ENCODE measurements at regions not wholly inside any gene's neighbourhood (a gene's known extent, or its start where the extent isn't known, plus 50 kb on each side); places are given as distances from the start of the nearest gene placed in this dataset.

GRCh38 chrX:102863735-102864134, 73.3 kb upstream of the RAB40AL start:
- Mint-ChIP-seq H3K4me1 (peaks cover under 1% of the 10 kb centered on the region; the same call in 1 of the 3 replicates), H3K4me3 (no peak overlapping the region), H3K9me3 (no peaks in the 10 kb centered on the region; the same call in 2 of the 3 replicates), H3K27ac (no peak overlapping the region), H3K27me3 (ENCODE audit: insufficient read depth, low read depth, poor library complexity) (no peaks in the 10 kb centered on the region), H3K36me3 (ENCODE audit: low read depth) (peaks cover 23% of the 10 kb centered on the region)
- Histone ChIP-seq H3K36me3 (ENCODE audit: insufficient read depth) (no peaks in the 10 kb centered on the region), H3K4me2 (no peak overlapping the region), H3F3A (replicated peaks; ENCODE audit: low read depth) (no peaks in the 10 kb centered on the region), H4K20me1 (replicated peaks; ENCODE audit: insufficient read depth) (no peaks in the 10 kb centered on the region), H3K4me1 (ENCODE audit: insufficient read depth) (no peaks in the 10 kb centered on the region), H2AFZ (no peak overlapping the region), H3K27ac (ENCODE audit: low read depth) (no peak overlapping the region), H3K79me2 (replicated peaks; ENCODE audit: insufficient read depth) (no peaks in the 10 kb centered on the region), H3K9me2 (ENCODE audit: insufficient read depth) (no peaks in the 10 kb centered on the region), H3K4me3 (no peak overlapping the region), H3K27me3 (ENCODE audit: insufficient read depth) (no peaks in the 10 kb centered on the region)
- TF ChIP-seq STAT1 (IDR thresholded peaks at IDR 0.05; ENCODE audit: unreplicated experiment), result no peak
- peak; percentile 70 to 78 for TF ChIP-seq CTCF (conservative IDR thresholded peaks at IDR 0.05; ENCODE audit: low read depth in 2 of 2)
- ATAC-seq (peak; percentile 45; the same call in 1 of the 3 replicates), DNase-seq (ENCODE audit: low spot score) (peak; percentile 70)

- no peak for ATAC-seq
- H3K27me3 Mint-ChIP-seq (ENCODE audit: insufficient read depth, low read depth, poor library complexity), result no peaks in the 10 kb centered on the region
These were observed 70.0 kb upstream of the RAB40AL start for GRCh38 chrX:102866981-102867656.

GRCh38 chrX:102883491-102883890, 53.6 kb upstream of the RAB40AL start:
- Histone ChIP-seq H3K36me3 (ENCODE audit: insufficient read depth) (no peaks in the 10 kb centered on the region), H3K4me3 (no peak overlapping the region), H4K20me1 (replicated peaks; ENCODE audit: insufficient read depth) (no peaks in the 10 kb centered on the region), H3K4me2 (no peak overlapping the region), H2AFZ (no peak overlapping the region), H3K27me3 (ENCODE audit: insufficient read depth) (no peaks in the 10 kb centered on the region), H3K4me1 (ENCODE audit: insufficient read depth) (no peaks in the 10 kb centered on the region), H3K79me2 (replicated peaks; ENCODE audit: insufficient read depth) (no peaks in the 10 kb centered on the region), H3F3A (replicated peaks; ENCODE audit: low read depth) (no peaks in the 10 kb centered on the region), H3K27ac (ENCODE audit: low read depth) (no peak overlapping the region), H3K9me2 (ENCODE audit: insufficient read depth) (no peaks in the 10 kb centered on the region)
- Mint-ChIP-seq H3K36me3 (ENCODE audit: low read depth) (peaks cover 8% of the 10 kb centered on the region), H3K27me3 (ENCODE audit: insufficient read depth, low read depth, poor library complexity) (peaks cover 1% of the 10 kb centered on the region), H3K9me3 (no peaks in the 10 kb centered on the region), H3K27ac (no peak overlapping the region), H3K4me1 (no peaks in the 10 kb centered on the region), H3K4me3 (no peak overlapping the region)
- no peak for ATAC-seq
- DNase-seq (ENCODE audit: low spot score), result no peak
- TF ChIP-seq CREB1 (CRISPR knock-in tag; IDR thresholded peaks at IDR 0.05; ENCODE audit: low read depth) (no peak), ZNF331 (CRISPR knock-in tag; IDR thresholded peaks at IDR 0.05; ENCODE audit: low read depth) (no peak), REST (IDR thresholded peaks at IDR 0.05; ENCODE audit: unreplicated experiment) (no peak), EZH2 (IDR thresholded peaks at IDR 0.05; ENCODE audit: low read depth, unreplicated experiment) (no peak)

More at GRCh38 chrX:102866981-102867656, 70.0 kb upstream of the RAB40AL start:
- DNase-seq (ENCODE audit: low spot score), result no peak
- no peaks in the 10 kb centered on the region for H3K79me2 ChIP-seq (replicated peaks; ENCODE audit: insufficient read depth)
- Mint-ChIP-seq H3K9me3 (no peaks in the 10 kb centered on the region), H3K4me3 (no peak overlapping the region), H3K4me1 (no peaks in the 10 kb centered on the region), H3K36me3 (ENCODE audit: low read depth) (peaks cover 9% of the 10 kb centered on the region), H3K27ac (no peak overlapping the region)
- H3F3A ChIP-seq (replicated peaks; ENCODE audit: low read depth), result no peaks in the 10 kb centered on the region
- TF ChIP-seq ETS1 (IDR thresholded peaks at IDR 0.05), result no peak
- no peaks in the 10 kb centered on the region for H3K9me2 ChIP-seq (ENCODE audit: insufficient read depth)
- no peaks in the 10 kb centered on the region for H3K36me3 ChIP-seq (ENCODE audit: insufficient read depth)
- no peaks in the 10 kb centered on the region for H3K27me3 ChIP-seq (ENCODE audit: insufficient read depth)
- H4K20me1 ChIP-seq (replicated peaks; ENCODE audit: insufficient read depth), result no peaks in the 10 kb centered on the region
- no peak overlapping the region for H2AFZ ChIP-seq
- no peak overlapping the region for H3K4me3 ChIP-seq
- H3K4me1 ChIP-seq (ENCODE audit: insufficient read depth), result no peaks in the 10 kb centered on the region
- H3K27ac ChIP-seq (ENCODE audit: low read depth), result no peak overlapping the region
- no peak overlapping the region for H3K4me2 ChIP-seq
